Hepatocyte (in vitro differentiated cells): ENCODE measurements at regions not wholly inside any gene's neighbourhood (a gene's known extent, or its start where the extent isn't known, plus 50 kb on each side); places are given as distances from the start of the nearest gene placed in this dataset.

Experiments
- DNase-seq: peaks from one replicate; pipeline ENCODE4 v3.0.0-alpha.2; 2016; ENCODE audit warnings: low spot score
- H2AFZ ChIP-seq: fragments of 200-600 bp; sonication (generic); 2 replicates; pipeline ENCODE4 v1.6.0; 2016; ENCODE audit warnings: antibody characterized with exemption, mild to moderate bottlenecking
- H3K27ac ChIP-seq: fragments of 200-600 bp; sonication (generic); 2 replicates; pipeline ENCODE4 v1.5.1; 2016; ENCODE audit warnings: mild to moderate bottlenecking
- H3K27me3 ChIP-seq: fragments of 200-600 bp; sonication (generic); 2 replicates; pipeline ENCODE4 v1.6.1; 2016
- H3K36me3 ChIP-seq: fragments of 200-600 bp; sonication (generic); replicated peaks from 2 replicates; pipeline ENCODE4 v1.5.1; 2016; ENCODE audit warnings: low read depth; ENCODE audit not compliant: insufficient read depth
- H3K4me1 ChIP-seq: fragments of 200-600 bp; sonication (generic); 2 replicates; pipeline ENCODE4 v1.5.1; 2016; ENCODE audit warnings: mild to moderate bottlenecking, moderate library complexity; ENCODE audit not compliant: insufficient read depth
- H3K4me2 ChIP-seq: fragments of 200-600 bp; sonication (generic); 2 replicates; pipeline ENCODE4 v1.6.0; 2016
- H3K4me3 ChIP-seq: fragments of 200-600 bp; sonication (generic); 2 replicates; pipeline ENCODE4 v1.5.1; 2016; ENCODE audit warnings: mild to moderate bottlenecking
- H3K79me2 ChIP-seq: fragments of 200-600 bp; sonication (generic); 2 replicates; pipeline ENCODE4 v1.6.0; 2017; ENCODE audit warnings: mild to moderate bottlenecking
- H3K9me2 ChIP-seq: fragments of 200-600 bp; sonication (generic); replicated peaks from 2 replicates; pipeline ENCODE4 v1.6.0; 2017; ENCODE audit warnings: mild to moderate bottlenecking; ENCODE audit not compliant: insufficient read depth
- H3K9me3 ChIP-seq: fragments of 200-600 bp; sonication (generic); 2 replicates; pipeline ENCODE4 v1.5.1; 2016; ENCODE audit warnings: low read depth, mild to moderate bottlenecking
- H4K20me1 ChIP-seq: fragments of 200-600 bp; sonication (generic); 2 replicates; pipeline ENCODE4 v1.6.0; 2016; ENCODE audit warnings: mild to moderate bottlenecking; ENCODE audit not compliant: insufficient read depth, poor library complexity, severe bottlenecking
- CTCF ChIP-seq: fragments of 200-600 bp; sonication (generic); IDR thresholded peaks from 2 replicates; pipeline ENCODE4 v1.5.1; 2016; ENCODE audit warnings: antibody characterized with exemption, mild to moderate bottlenecking; ENCODE audit not compliant: poor library complexity
- EZH2 ChIP-seq: fragments of 200-600 bp; sonication (generic); IDR thresholded peaks from 2 replicates; pipeline ENCODE4 v1.6.1; 2016; ENCODE audit warnings: antibody characterized with exemption, mild to moderate bottlenecking, borderline replicate concordance
- EZH2phosphoT487 ChIP-seq: fragments of 200-600 bp; sonication (generic); IDR thresholded peaks from one replicate; pipeline ENCODE4 v1.6.1; 2018; ENCODE audit warnings: antibody characterized with exemption, mild to moderate bottlenecking, low read depth, moderate library complexity; ENCODE audit not compliant: unreplicated experiment, severe bottlenecking
- WGBS: methylation state at CpG from one replicate; pipeline ENCODE4 v1.1.6; 2016; ENCODE audit warnings: low lambda C conversion rate; ENCODE audit errors: missing lambda C conversion rate; 5-methylcytosine and 5-hydroxymethylcytosine counted together

- H3K9me3 ChIP-seq: no peaks in the 10 kb centered on the region
- no peaks in the 10 kb centered on the region for H3K27me3 ChIP-seq
- peak overlapping the region; percentile 22 for H3K4me2 ChIP-seq
- H3K4me3 ChIP-seq: no peak overlapping the region
- TF ChIP-seq EZH2phosphoT487 (no peak), EZH2 (no peak), CTCF (no peak)
- no peak overlapping the region for H2AFZ ChIP-seq
- WGBS: 83% methylated on average over 4 of the region's 4 CpGs
- DNase-seq: no peak
- H3K4me1 ChIP-seq: peaks cover 8% of the 10 kb centered on the region
- H3K36me3 ChIP-seq: no peaks in the 10 kb centered on the region
- no peaks in the 10 kb centered on the region for H3K9me2 ChIP-seq
- H3K27ac ChIP-seq: peak overlapping the region; percentile 29
- no peaks in the 10 kb centered on the region for H3K79me2 ChIP-seq
- H4K20me1 ChIP-seq: no peaks in the 10 kb centered on the region
Observed at GRCh38 chr6:121837545-121838229, 402.2 kb downstream of the GJA1 start.

- Histone ChIP-seq H3K4me1 (peaks cover 8% of the 10 kb centered on the region), H4K20me1 (no peaks in the 10 kb centered on the region), H3K4me2 (peak overlapping the region; percentile 22), H3K27ac (peak overlapping the region; percentile 29), H3K9me2 (no peaks in the 10 kb centered on the region), H2AFZ (no peak overlapping the region), H3K27me3 (no peaks in the 10 kb centered on the region), H3K36me3 (no peaks in the 10 kb centered on the region), H3K9me3 (no peaks in the 10 kb centered on the region), H3K79me2 (no peaks in the 10 kb centered on the region), H3K4me3 (no peak overlapping the region)
- WGBS: 94% methylated on average over 3 of the region's 3 CpGs
- no peak for TF ChIP-seq EZH2
- no peak for TF ChIP-seq EZH2phosphoT487
- TF ChIP-seq CTCF: no peak
- peak; percentile 35 for DNase-seq
Observed at GRCh38 chr6:121838842-121839241, 403.4 kb downstream of the GJA1 start.

- no peaks in the 10 kb centered on the region for H3K9me3 ChIP-seq
- H3K4me2 ChIP-seq: no peak overlapping the region
- TF ChIP-seq CTCF: no peak
- no peak for TF ChIP-seq EZH2phosphoT487
- TF ChIP-seq EZH2: no peak
- H3K79me2 ChIP-seq: no peaks in the 10 kb centered on the region
- no peak overlapping the region for H3K4me3 ChIP-seq
- H3K27ac ChIP-seq: no peak overlapping the region
- no peak overlapping the region for H2AFZ ChIP-seq
- no peaks in the 10 kb centered on the region for H3K36me3 ChIP-seq
- WGBS: 79% methylated on average over 1 of the region's 1 CpG
- DNase-seq: no peak
- no peaks in the 10 kb centered on the region for H3K27me3 ChIP-seq
- no peaks in the 10 kb centered on the region for H3K9me2 ChIP-seq
- no peaks in the 10 kb centered on the region for H4K20me1 ChIP-seq
- peaks cover 8% of the 10 kb centered on the region for H3K4me1 ChIP-seq
Observed at GRCh38 chr6:121839896-121840295, 404.4 kb downstream of the GJA1 start.
